Chondrocyte (in vitro differentiated cells): ENCODE measurements at regions not wholly inside any gene's neighbourhood (a gene's known extent, or its start where the extent isn't known, plus 50 kb on each side); places are given as distances from the start of the nearest gene placed in this dataset.

ENCODE experiments used
- DNase-seq: peaks from one replicate; pipeline ENCODE4 v3.0.0; 2021; ENCODE audit warnings: mixed read lengths, low spot score
- H3K27ac Mint-ChIP-seq: one replicate; pipeline ENCODE4 v1.8.0; 2021; ENCODE audit warnings: mild to moderate bottlenecking, moderate library complexity, mixed read lengths; ENCODE audit not compliant: unreplicated experiment
- H3K27me3 Mint-ChIP-seq: 2 replicates; pipeline ENCODE4 v1.8.0; 2021; ENCODE audit warnings: low read depth, mixed read lengths
- H3K36me3 Mint-ChIP-seq: 2 replicates; pipeline ENCODE4 v1.8.0; 2021; ENCODE audit warnings: low read depth, mixed read lengths
- H3K4me1 Mint-ChIP-seq: 2 replicates; pipeline ENCODE4 v1.8.0; 2021; ENCODE audit warnings: low read depth, mild to moderate bottlenecking, mixed read lengths
- H3K4me3 Mint-ChIP-seq: one replicate; pipeline ENCODE4 v1.8.0; 2021; ENCODE audit warnings: mild to moderate bottlenecking, moderate library complexity, mixed read lengths; ENCODE audit not compliant: unreplicated experiment
- H3K9me3 Mint-ChIP-seq: 2 replicates; pipeline ENCODE4 v1.8.0; 2021; ENCODE audit warnings: low read depth, mixed read lengths
- CTCF ChIP-seq: fragments of 200-600 bp; sonication (generic); IDR thresholded peaks from 2 replicates; pipeline ENCODE4 v1.5.0; 2021; ENCODE audit warnings: antibody characterized with exemption, mild to moderate bottlenecking, moderate library complexity

GRCh38 chr21:41098481-41099042 lies 69.4 kb upstream of the BACE2 start:
- Mint-ChIP-seq H3K4me1 (no peaks in the 10 kb centered on the region), H3K4me3 (no peak overlapping the region), H3K27me3 (peaks cover 4% of the 10 kb centered on the region), H3K27ac (no peak overlapping the region), H3K9me3 (peaks cover 5% of the 10 kb centered on the region), H3K36me3 (no peaks in the 10 kb centered on the region)
- no peak for DNase-seq
- TF ChIP-seq CTCF, result no peak

DNA sequence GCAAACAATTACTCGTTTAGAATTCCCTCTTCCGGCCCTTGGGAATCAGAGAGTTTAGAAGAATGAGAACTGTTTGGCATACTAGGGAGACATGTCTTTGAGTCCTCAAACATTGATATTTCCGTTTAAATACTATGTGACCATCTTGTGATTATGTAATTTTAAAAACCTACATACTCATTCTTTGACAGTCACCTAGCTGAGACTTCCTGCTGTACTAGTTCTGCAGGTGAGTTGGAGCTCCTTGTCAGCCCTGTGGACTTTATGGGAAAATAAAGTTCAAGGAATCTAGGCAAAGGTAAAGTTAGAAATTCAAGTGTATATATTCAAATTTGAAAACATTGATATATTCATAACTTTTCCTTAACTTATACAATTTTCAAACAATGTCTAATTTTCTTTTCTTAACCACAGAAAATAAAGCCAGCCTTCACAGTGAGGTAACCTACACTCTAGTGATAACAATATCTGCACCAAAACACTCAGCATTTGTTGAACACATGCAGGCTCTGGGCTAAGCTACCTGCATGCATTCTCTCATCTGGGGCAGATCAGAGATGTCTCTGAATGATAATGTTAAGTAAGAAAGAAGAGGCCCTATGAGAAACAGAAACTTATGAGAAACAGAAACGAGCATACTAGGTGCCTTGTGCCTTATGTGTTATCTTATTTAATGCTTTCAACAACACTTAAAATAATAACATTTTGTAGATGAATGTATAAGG lies 67.0 kb upstream of the BACE2 start:
- Mint-ChIP-seq H3K4me1 (no peaks in the 10 kb centered on the region), H3K27me3 (peaks cover 13% of the 10 kb centered on the region), H3K9me3 (peaks cover 5% of the 10 kb centered on the region), H3K27ac (no peak overlapping the region), H3K4me3 (no peak overlapping the region), H3K36me3 (no peaks in the 10 kb centered on the region)
- no peak for DNase-seq
- no peak for TF ChIP-seq CTCF

DNA sequence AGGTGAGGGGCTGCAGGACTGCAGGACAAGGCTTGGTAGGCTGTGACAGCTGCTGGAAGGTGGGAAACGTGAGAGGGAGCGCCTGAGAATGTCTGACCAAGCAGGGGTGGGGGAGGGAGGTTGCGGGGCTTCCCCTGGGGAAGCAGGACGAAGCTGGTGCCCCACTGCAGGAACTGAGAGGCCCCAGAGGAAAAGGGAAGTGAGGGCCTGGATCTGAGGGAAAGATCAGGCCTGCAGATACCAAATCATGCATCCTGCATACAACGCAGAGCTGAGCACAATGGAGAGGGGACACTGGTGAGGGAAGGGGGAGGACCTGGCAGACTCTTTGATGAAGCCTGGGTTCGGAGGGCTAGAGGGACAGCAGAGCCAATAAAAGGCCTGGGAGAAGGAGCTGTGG lies 65.7 kb upstream of the BACE2 start:
- TF ChIP-seq CTCF, result no peak
- Mint-ChIP-seq H3K27me3 (peaks cover 15% of the 10 kb centered on the region), H3K9me3 (peaks cover 5% of the 10 kb centered on the region), H3K27ac (no peak overlapping the region), H3K36me3 (no peaks in the 10 kb centered on the region), H3K4me3 (no peak overlapping the region), H3K4me1 (no peaks in the 10 kb centered on the region)
- DNase-seq, result no peak

DNA sequence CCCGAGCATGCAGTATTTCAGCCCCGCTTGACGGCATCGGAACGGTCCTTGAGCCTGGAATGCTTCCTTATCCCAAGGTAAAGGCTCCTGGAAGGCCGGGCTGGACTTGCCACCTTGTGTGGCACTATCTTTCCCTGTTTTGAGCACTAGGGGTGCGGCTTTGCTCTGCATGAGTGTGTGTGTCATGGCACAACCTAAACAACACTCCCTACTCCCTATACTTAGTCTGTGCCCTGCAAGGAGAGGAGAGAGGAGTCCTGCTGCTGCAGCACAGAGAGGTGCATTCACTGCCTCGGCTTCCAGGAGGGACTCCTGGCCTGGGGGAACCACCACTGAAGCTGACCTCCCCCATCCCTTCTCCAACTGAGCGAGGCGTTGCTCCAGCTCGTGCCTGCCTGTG lies 60.4 kb upstream of the BACE2 start:
- Mint-ChIP-seq H3K27me3 (peaks cover 21% of the 10 kb centered on the region), H3K4me3 (no peak overlapping the region), H3K27ac (no peak overlapping the region), H3K4me1 (peaks cover 8% of the 10 kb centered on the region), H3K9me3 (no peaks in the 10 kb centered on the region), H3K36me3 (no peaks in the 10 kb centered on the region)
- DNase-seq, result no peak
- TF ChIP-seq CTCF, result no peak

DNA sequence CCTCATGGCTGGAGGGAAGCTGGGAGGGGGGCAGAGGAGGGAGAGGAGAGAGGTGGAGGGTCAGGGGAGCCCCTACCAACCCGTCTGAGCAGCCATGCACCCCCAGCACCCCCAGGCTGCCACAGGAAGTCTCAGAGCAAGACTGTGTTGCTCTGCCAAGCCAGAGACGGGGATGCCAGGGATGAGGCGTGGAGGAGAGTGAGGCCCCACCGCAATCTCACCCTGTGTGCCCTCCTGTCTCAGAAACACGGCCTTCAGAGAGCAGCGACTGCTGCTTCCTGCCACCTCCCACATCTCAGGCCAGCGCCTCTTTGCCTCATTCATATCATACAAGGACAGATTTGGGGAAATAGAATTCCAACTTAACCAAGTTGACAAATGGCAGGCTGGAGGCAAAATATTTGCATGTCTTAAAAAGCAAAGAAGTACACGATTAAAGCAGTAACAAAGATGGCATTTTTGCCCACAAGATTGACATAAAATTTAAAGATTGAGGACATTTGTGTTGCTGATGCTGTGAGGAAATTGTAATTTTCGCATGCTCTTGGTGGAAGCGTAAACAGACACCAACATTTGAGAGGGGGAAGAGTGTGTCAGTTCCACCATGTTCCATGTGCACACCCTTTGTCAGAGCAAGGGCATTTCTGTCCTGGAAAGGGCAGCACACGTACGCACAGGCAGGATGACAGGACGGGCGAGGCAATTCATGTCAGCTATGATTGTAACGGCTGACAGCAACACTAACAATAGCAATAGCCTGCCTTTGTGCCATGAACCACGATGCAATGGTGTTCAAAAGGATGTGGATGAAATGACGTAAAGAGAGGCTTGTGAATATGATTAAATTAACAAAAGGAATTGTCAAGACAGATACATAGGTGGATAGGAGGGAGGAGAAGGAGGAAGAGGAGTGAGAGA lies 59.0 kb upstream of the BACE2 start:
- peaks cover 21% of the 10 kb centered on the region for H3K27me3 Mint-ChIP-seq
- DNase-seq, result no peak
- TF ChIP-seq CTCF, result no peak

More for the DNA sequence above, 59.0 kb upstream of the BACE2 start:
- Mint-ChIP-seq H3K36me3 (no peaks in the 10 kb centered on the region), H3K4me1 (peaks cover 20% of the 10 kb centered on the region), H3K27ac (no peak overlapping the region), H3K4me3 (no peak overlapping the region), H3K9me3 (no peaks in the 10 kb centered on the region)
